H1 (cell line): ENCODE measurements at regions not wholly inside any gene's neighbourhood (a gene's known extent, or its start where the extent isn't known, plus 50 kb on each side); places are given as distances from the start of the nearest gene placed in this dataset.
"Not testable (repeated sequence)": the region's sequence is repeated elsewhere in the genome, so short reads cannot be mapped to it uniquely, and the experiment has no call there.

Experiments
- EP300 ChIP-seq, 2 experiments: IDR thresholded peaks; 1 replicate in 1 of 2; 2 replicates in 1 of 2; pipeline ENCODE4 v1.6.1; 2011 to 2012; ENCODE audit warnings: low read depth in 2 of 2, low read length in 2 of 2, mild to moderate bottlenecking in 2 of 2, borderline replicate concordance in 1 of 2, inconsistent platforms in 1 of 2, moderate library complexity in 1 of 2
- EZH2 ChIP-seq: fragments of 200-600 bp; sonication (generic); IDR thresholded peaks from 2 replicates; pipeline ENCODE4 v1.7.1; 2012; ENCODE audit warnings: low read depth, mild to moderate bottlenecking, moderate library complexity, low read length, inconsistent platforms; ENCODE audit not compliant: severe bottlenecking
- JUN ChIP-seq: IDR thresholded peaks from 2 replicates; pipeline ENCODE4 v1.6.1; 2011; ENCODE audit warnings: low read depth, mild to moderate bottlenecking, improper control_type of control experiment, low read length
- KDM1A ChIP-seq: fragments of 200-600, 300-600 bp; sonication (generic); IDR thresholded peaks from 2 replicates; pipeline ENCODE4 v1.7.1; 2016; ENCODE audit warnings: mild to moderate bottlenecking, low read length, borderline replicate concordance
- PHF8 ChIP-seq: fragments of 200-600 bp; sonication (generic); conservative IDR thresholded peaks from 2 replicates; pipeline ENCODE4 v1.7.1; 2012; ENCODE audit warnings: low read depth, mild to moderate bottlenecking, inconsistent platforms, low read length, moderate library complexity
- POLR2A ChIP-seq, 2 experiments: IDR thresholded peaks; 1 replicate in 1 of 2; 2 replicates in 1 of 2; pipeline ENCODE4 v1.6.1; 2011; ENCODE audit warnings: low read depth in 2 of 2, low read length in 2 of 2, mild to moderate bottlenecking in 2 of 2; ENCODE audit errors: control extremely low read depth in 1 of 2
- SUZ12 ChIP-seq: fragments of 200-600 bp; sonication (generic); IDR thresholded peaks from 2 replicates; pipeline ENCODE4 v1.6.1; 2012; ENCODE audit warnings: mild to moderate bottlenecking, inconsistent platforms, low read length, moderate library complexity, mixed read lengths
- TAF1 ChIP-seq: IDR thresholded peaks from 2 replicates; pipeline ENCODE4 v1.6.1; 2011; ENCODE audit warnings: mild to moderate bottlenecking, low read depth, low read length
- TBP ChIP-seq: IDR thresholded peaks from 2 replicates; pipeline ENCODE4 v1.6.1; 2011; ENCODE audit warnings: low read depth, low read length, improper control_type of control experiment
- ZNF274 ChIP-seq: IDR thresholded peaks from 2 replicates; pipeline ENCODE4 v1.7.0; 2012; ENCODE audit warnings: low read length, borderline replicate concordance; ENCODE audit errors: extremely low read depth
- TF ChIP-seq, protein P1 (sequence below), 3 experiments: IDR thresholded peaks; 1 replicate in 2 of 3; 2 replicates in 1 of 3; pipeline versions ENCODE4 v1.5.1 to v1.6.1; 2011; ENCODE audit warnings: low read length in 3 of 3, mild to moderate bottlenecking in 3 of 3, inconsistent platforms in 2 of 3, low read depth in 1 of 3, moderate library complexity in 1 of 3; ENCODE audit not compliant: insufficient read depth in 1 of 3; ENCODE audit errors: control extremely low read depth in 1 of 3
- TF ChIP-seq, protein P2 (sequence below): IDR thresholded peaks from 2 replicates; pipeline ENCODE4 v1.6.1; 2011; ENCODE audit warnings: low read depth, mild to moderate bottlenecking, low read length; ENCODE audit not compliant: insufficient read depth

DNA sequence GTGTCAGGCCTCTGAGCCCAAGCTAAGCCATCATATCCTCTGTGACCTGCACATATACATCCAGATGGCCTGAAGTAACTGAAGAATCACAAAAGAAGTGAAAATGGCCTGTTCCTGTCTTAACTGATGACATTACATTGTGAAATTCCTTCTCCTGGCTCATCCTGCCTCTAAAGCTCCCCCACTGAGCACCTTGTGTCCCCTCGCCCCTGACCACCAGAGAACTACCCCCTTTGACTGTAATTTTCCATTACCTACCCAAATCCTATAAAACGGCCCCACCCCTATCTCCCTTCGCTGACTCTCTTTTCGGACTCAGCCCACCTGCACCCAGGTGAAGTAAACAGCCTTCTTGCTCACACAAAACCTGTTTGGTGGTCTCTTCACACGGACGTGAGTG, 1466.6 kb upstream of the GOT2 start:
- TF ChIP-seq, protein P1, sequence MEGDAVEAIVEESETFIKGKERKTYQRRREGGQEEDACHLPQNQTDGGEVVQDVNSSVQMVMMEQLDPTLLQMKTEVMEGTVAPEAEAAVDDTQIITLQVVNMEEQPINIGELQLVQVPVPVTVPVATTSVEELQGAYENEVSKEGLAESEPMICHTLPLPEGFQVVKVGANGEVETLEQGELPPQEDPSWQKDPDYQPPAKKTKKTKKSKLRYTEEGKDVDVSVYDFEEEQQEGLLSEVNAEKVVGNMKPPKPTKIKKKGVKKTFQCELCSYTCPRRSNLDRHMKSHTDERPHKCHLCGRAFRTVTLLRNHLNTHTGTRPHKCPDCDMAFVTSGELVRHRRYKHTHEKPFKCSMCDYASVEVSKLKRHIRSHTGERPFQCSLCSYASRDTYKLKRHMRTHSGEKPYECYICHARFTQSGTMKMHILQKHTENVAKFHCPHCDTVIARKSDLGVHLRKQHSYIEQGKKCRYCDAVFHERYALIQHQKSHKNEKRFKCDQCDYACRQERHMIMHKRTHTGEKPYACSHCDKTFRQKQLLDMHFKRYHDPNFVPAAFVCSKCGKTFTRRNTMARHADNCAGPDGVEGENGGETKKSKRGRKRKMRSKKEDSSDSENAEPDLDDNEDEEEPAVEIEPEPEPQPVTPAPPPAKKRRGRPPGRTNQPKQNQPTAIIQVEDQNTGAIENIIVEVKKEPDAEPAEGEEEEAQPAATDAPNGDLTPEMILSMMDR (IDR thresholded peaks at IDR 0.05; ENCODE audit: control extremely low read depth in 1 of 3, insufficient read depth in 1 of 3, low read depth in 1 of 3, low read length in 3 of 3) = not testable (repeated sequence)
- TF ChIP-seq TBP; POLR2A (IDR thresholded peaks at IDR 0.05; ENCODE audit: control extremely low read depth in 1 of 2, low read depth in 2 of 2, low read length in 2 of 2); EZH2; ZNF274; KDM1A; EP300 (IDR thresholded peaks at IDR 0.05; ENCODE audit: borderline replicate concordance in 1 of 2, low read depth in 2 of 2, low read length in 2 of 2); TAF1; PHF8; JUN; SUZ12: not testable (repeated sequence)
- TF ChIP-seq, protein P2, sequence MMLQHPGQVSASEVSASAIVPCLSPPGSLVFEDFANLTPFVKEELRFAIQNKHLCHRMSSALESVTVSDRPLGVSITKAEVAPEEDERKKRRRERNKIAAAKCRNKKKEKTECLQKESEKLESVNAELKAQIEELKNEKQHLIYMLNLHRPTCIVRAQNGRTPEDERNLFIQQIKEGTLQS = not testable (repeated sequence)
